D721Med (cell line): ENCODE measurements at regions not wholly inside any gene's neighbourhood (a gene's known extent, or its start where the extent isn't known, plus 50 kb on each side); places are given as distances from the start of the nearest gene placed in this dataset.

Source experiments
- DNase-seq: peaks from one replicate; pipeline ENCODE4 v3.0.0; 2011; ENCODE audit warnings: low spot score; ENCODE audit not compliant: insufficient read length
- FAIRE-seq: peaks from 2 replicates; lab custom pipeline; 2011; peaks lifted over from hg19 to GRCh38; lab: Jason Lieb, UNC
- CTCF ChIP-seq: IDR thresholded peaks from 2 replicates; pipeline ENCODE4 v1.5.1; 2012; ENCODE audit warnings: mild to moderate bottlenecking, control low read depth; ENCODE audit not compliant: insufficient read depth; ENCODE audit errors: missing control alignments

GRCh38 chr16:59909262-59909661 lies 1175.1 kb upstream of the GOT2 start:
- no peak for TF ChIP-seq CTCF
- no peak for FAIRE-seq
- no peak for DNase-seq

GRCh38 chr16:59907611-59908010 lies 1173.5 kb upstream of the GOT2 start:
- TF ChIP-seq CTCF, result no peak
- DNase-seq (no peak), FAIRE-seq (no peak)

GRCh38 chr16:59905606-59906005 lies 1171.5 kb upstream of the GOT2 start:
- TF ChIP-seq CTCF, result no peak
- FAIRE-seq, result no peak
- no peak for DNase-seq

- DNase-seq (no peak), FAIRE-seq (no peak)
- no peak for TF ChIP-seq CTCF
Observed at GRCh38 chr16:59905131-59905530, 1171.0 kb upstream of the GOT2 start.

GRCh38 chr16:59899940-59900339 lies 1165.8 kb upstream of the GOT2 start:
- FAIRE-seq (no peak), DNase-seq (no peak)
- TF ChIP-seq CTCF, result no peak

GRCh38 chr16:59892376-59892775 lies 1158.3 kb upstream of the GOT2 start:
- no peak for TF ChIP-seq CTCF
- FAIRE-seq (no peak), DNase-seq (no peak)

GRCh38 chr16:59887856-59888255 lies 1153.7 kb upstream of the GOT2 start:
- FAIRE-seq (no peak), DNase-seq (no peak)
- TF ChIP-seq CTCF, result no peak
